ENCODE measurements at regions not wholly inside any gene's neighbourhood (a gene's known extent, or its start where the extent isn't known, plus 50 kb on each side); places are given as distances from the start of the nearest gene placed in this dataset.

GRCh38 chr7:25543210-25543609, 314.9 kb upstream of the NPVF start:
- TF ChIP-seq TAF1 (IDR thresholded peaks at IDR 0.05; ENCODE audit: low read depth, low read length) (no peak), SPI1 (IDR thresholded peaks at IDR 0.05; ENCODE audit: low read depth, low read length) (no peak)
